Mesodermal cell (in vitro differentiated cells): ENCODE measurements at regions not wholly inside any gene's neighbourhood (a gene's known extent, or its start where the extent isn't known, plus 50 kb on each side); places are given as distances from the start of the nearest gene placed in this dataset.

Experiments used
- H3K27ac ChIP-seq: 2 replicates; pipeline ENCODE4 v1.7.0; 2013; ENCODE audit warnings: mild to moderate bottlenecking, low read depth, low read length, moderate library complexity; ENCODE audit not compliant: severe bottlenecking
- H3K36me3 ChIP-seq: 2 replicates; pipeline ENCODE4 v1.7.1; 2013; ENCODE audit warnings: mild to moderate bottlenecking, low read length, moderate library complexity; ENCODE audit not compliant: control insufficient read depth, insufficient read depth
- H3K4me1 ChIP-seq: one replicate; pipeline ENCODE4 v1.7.1; 2013; ENCODE audit warnings: mild to moderate bottlenecking, low read length; ENCODE audit not compliant: insufficient read depth, control insufficient read depth, poor library complexity, severe bottlenecking
- H3K4me3 ChIP-seq: 2 replicates; pipeline ENCODE4 v1.7.0; 2013; ENCODE audit warnings: low read length, control low read depth, mild to moderate bottlenecking; ENCODE audit not compliant: insufficient read depth, poor library complexity, severe bottlenecking; ENCODE audit errors: extremely low read depth
- H3K9me3 ChIP-seq: 2 replicates; pipeline ENCODE4 v1.7.1; 2013; ENCODE audit warnings: mild to moderate bottlenecking, low read length, moderate library complexity; ENCODE audit not compliant: control insufficient read depth
- WGBS, 2 experiments: methylation state at CpG; one replicate each; pipeline ENCODE4 v1.1.5; 2013; ENCODE audit warnings: missing lambda C conversion rate in 2 of 2; ENCODE audit not compliant: insufficient coverage in 2 of 2; 5-methylcytosine and 5-hydroxymethylcytosine counted together

GRCh38 chr18:70671889-70672565 is 383.2 kb downstream of the SOCS6 start:
- WGBS, 2 experiments = 70 to 71% methylated on average over 7 to 8 of the region's 9 CpGs
- no peaks in the 10 kb centered on the region for H3K4me1 ChIP-seq

DNA sequence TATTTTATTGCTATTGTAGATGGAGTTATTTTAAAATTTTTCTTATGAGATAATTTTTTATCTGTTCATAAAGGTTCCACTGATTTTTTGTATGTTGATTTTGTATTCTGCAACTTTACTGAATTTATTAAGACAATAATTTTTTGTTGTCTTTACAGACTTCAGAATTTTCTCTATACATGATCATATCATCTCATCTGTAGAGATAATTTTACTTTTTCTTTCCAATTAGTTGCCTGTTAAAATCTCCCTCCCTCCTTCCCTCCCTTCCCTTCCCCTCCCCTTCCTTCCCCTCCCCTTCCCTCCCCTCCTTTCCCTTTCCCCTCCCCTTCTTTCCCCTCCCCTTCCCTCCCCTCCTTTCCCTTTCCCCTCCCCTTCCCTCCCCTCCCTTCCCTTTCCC is 378.1 kb downstream of the SOCS6 start:
- no peak overlapping the region for H3K27ac ChIP-seq
- peaks cover 20% of the 10 kb centered on the region for H3K9me3 ChIP-seq
- no peaks in the 10 kb centered on the region for H3K36me3 ChIP-seq
- no peak overlapping the region for H3K4me3 ChIP-seq
- no peaks in the 10 kb centered on the region for H3K4me1 ChIP-seq

More at GRCh38 chr18:70671889-70672565, 383.2 kb downstream of the SOCS6 start:
- Histone ChIP-seq H3K4me3 (no peak overlapping the region), H3K27ac (no peak overlapping the region), H3K9me3 (peaks cover 29% of the 10 kb centered on the region), H3K36me3 (no peaks in the 10 kb centered on the region)

DNA sequence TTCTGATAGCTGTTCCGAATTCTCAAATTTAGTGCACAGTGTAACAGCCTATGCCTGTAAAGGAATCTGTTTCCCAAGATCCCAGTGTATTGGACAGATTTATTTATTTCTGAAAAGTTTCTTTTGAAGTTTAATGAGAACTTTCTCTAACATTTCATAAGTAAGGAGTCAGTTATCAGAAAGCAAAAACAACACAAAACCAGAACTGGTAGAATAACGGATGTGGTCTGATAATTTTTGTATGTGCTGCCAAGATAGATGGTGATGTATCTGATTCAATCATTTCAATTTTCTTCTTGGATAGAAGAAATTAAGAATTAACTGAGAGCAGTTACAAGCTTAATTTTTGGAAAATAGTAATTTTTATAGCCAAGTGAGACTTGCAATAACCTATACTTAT is 374.3 kb downstream of the SOCS6 start:
- Histone ChIP-seq H3K4me3 (no peak overlapping the region), H3K27ac (no peak overlapping the region), H3K9me3 (peaks cover 19% of the 10 kb centered on the region), H3K36me3 (no peaks in the 10 kb centered on the region), H3K4me1 (no peaks in the 10 kb centered on the region)
- WGBS, 2 experiments = no CpG with 5 or more reads among the region's 2 CpGs

DNA sequence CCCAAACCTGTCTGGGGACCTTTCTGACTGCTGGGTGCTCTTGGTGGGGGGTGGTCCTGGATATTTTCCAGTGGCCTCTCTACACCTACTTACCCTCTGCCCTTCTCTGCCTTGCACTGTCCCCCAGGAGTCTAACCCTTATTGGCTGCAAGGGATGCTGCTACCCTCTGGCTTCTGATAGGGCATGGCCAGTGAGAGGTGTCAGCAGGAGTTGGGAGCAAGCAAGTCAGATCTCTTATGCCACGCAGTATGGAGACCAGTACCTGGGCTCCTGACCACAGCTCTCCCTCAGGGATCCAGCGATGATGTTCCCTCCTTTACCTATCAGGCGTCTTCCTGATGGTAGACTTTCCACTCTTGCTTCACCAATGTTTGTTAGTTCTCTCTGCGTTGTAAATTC is 373.7 kb downstream of the SOCS6 start:
- 73 to 79% methylated on average over 4 of the region's 4 CpGs for WGBS, 2 experiments
- Histone ChIP-seq H3K4me3 (no peak overlapping the region), H3K36me3 (no peaks in the 10 kb centered on the region), H3K27ac (no peak overlapping the region), H3K4me1 (no peaks in the 10 kb centered on the region), H3K9me3 (peaks cover 19% of the 10 kb centered on the region)

- Histone ChIP-seq H3K27ac (no peak overlapping the region), H3K4me1 (no peaks in the 10 kb centered on the region), H3K9me3 (peaks cover 27% of the 10 kb centered on the region), H3K4me3 (no peak overlapping the region), H3K36me3 (no peaks in the 10 kb centered on the region)
- 50% methylated on average over 6 to 8 of the region's 13 CpGs for WGBS, 2 experiments
Measured at GRCh38 chr18:70659036-70659925, 370.4 kb downstream of the SOCS6 start.

DNA sequence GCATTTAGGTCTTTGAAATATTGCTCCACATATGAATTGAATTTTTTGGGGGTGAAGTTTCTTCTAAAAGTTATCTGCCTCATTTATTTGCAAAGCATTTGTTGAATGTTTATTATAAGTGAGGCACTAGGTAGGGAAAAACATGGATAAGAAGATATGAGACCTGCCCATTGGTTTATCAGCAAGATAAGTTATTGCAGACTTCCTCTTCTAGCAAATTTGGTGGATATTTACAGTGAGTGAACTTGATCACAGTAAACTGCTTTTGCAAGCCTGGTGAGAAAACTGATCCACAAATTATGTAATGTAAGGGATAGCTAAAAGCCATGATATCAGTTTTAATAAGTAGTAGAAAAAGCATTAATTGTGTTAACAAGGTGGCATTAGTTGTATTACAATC is 364.8 kb downstream of the SOCS6 start:
- H3K9me3 ChIP-seq = peaks cover 21% of the 10 kb centered on the region
- no peaks in the 10 kb centered on the region for H3K4me1 ChIP-seq
- no peak overlapping the region for H3K27ac ChIP-seq
- no peaks in the 10 kb centered on the region for H3K36me3 ChIP-seq
- H3K4me3 ChIP-seq = no peak overlapping the region

- WGBS, 2 experiments = 82 to 92% methylated on average over 1 to 2 of the region's 2 CpGs
- no peak overlapping the region for H3K4me3 ChIP-seq
Measured at GRCh38 chr18:70650878-70651277, 362.0 kb downstream of the SOCS6 start.

GRCh38 chr18:70649683-70650082 is 360.8 kb downstream of the SOCS6 start:
- 85 to 87% methylated on average over 7 of the region's 7 CpGs for WGBS, 2 experiments
- Histone ChIP-seq H3K4me1 (no peaks in the 10 kb centered on the region), H3K4me3 (no peak overlapping the region), H3K27ac (no peak overlapping the region), H3K9me3 (peaks cover 12% of the 10 kb centered on the region), H3K36me3 (no peaks in the 10 kb centered on the region)

More at GRCh38 chr18:70650878-70651277, 362.0 kb downstream of the SOCS6 start:
- H3K9me3 ChIP-seq = peaks cover 6% of the 10 kb centered on the region
- no peak overlapping the region for H3K27ac ChIP-seq
- no peaks in the 10 kb centered on the region for H3K36me3 ChIP-seq
- no peaks in the 10 kb centered on the region for H3K4me1 ChIP-seq

DNA sequence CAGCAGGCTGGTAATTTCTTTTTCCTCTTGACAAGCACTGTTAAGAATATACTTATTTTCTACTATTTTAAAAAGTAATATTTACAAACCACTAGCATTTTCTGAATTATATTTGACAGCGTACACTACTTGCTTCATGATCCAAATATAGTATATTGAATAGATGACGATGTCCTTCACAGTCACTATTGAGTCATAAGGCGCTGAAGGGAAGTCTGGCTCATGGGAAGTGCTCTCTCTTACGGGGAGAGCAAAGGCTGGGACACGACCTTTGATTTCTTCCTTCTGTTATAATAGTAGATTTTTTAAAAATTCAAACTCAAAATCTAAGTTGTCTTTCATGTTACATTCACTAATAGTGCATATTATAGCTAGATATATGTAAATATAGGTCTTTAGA is 357.1 kb downstream of the SOCS6 start:
- no CpG with 5 or more reads among the region's 5 CpGs for WGBS, 2 experiments
- Histone ChIP-seq H3K4me1 (no peaks in the 10 kb centered on the region), H3K4me3 (no peak overlapping the region), H3K27ac (no peak overlapping the region), H3K9me3 (peaks cover 26% of the 10 kb centered on the region), H3K36me3 (no peaks in the 10 kb centered on the region)

GRCh38 chr18:70643812-70644211 is 355.0 kb downstream of the SOCS6 start:
- H3K27ac ChIP-seq = no peak overlapping the region
- WGBS, 2 experiments = no CpG with 5 or more reads among the region's 1 CpG
- no peaks in the 10 kb centered on the region for H3K4me1 ChIP-seq
- H3K36me3 ChIP-seq = no peaks in the 10 kb centered on the region
- no peak overlapping the region for H3K4me3 ChIP-seq
- H3K9me3 ChIP-seq = peaks cover 24% of the 10 kb centered on the region
